ENCODE measurements at regions not wholly inside any gene's neighbourhood (a gene's known extent, or its start where the extent isn't known, plus 50 kb on each side); places are given as distances from the start of the nearest gene placed in this dataset.

DNA sequence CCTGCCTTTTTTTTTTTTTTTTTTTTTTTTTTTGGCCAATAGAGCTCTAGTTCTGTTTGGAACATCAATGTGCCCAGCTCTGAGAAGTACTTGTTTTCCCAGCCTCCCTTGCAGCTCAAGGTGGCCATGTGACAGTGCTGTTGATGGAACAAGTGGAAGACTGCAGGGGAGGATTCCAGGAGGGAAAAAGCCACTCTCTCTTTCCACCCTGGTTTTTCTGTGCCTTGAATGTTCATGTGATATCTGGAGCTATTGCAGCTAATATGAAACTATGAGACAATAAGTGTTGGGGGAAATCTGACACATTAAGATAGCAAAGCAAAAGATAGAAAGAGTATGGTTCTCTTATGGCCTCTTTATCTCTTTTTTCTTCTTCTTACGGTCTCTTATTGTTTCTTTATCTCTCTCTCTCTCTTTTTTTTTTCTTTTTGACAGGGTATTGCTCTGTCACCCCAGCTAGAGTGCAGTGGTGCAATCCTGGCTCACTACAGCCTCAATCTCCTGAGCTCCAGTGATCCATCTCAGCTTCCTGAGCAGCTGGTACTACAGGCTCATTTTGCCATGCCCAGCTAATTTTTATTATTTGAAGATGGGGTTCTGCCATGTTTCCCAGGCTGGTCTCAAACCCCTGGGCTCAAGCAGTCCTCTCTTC is 192.0 kb upstream of the LNX1 start:
- TF ChIP-seq, protein P1, sequence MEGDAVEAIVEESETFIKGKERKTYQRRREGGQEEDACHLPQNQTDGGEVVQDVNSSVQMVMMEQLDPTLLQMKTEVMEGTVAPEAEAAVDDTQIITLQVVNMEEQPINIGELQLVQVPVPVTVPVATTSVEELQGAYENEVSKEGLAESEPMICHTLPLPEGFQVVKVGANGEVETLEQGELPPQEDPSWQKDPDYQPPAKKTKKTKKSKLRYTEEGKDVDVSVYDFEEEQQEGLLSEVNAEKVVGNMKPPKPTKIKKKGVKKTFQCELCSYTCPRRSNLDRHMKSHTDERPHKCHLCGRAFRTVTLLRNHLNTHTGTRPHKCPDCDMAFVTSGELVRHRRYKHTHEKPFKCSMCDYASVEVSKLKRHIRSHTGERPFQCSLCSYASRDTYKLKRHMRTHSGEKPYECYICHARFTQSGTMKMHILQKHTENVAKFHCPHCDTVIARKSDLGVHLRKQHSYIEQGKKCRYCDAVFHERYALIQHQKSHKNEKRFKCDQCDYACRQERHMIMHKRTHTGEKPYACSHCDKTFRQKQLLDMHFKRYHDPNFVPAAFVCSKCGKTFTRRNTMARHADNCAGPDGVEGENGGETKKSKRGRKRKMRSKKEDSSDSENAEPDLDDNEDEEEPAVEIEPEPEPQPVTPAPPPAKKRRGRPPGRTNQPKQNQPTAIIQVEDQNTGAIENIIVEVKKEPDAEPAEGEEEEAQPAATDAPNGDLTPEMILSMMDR (IDR thresholded peaks at IDR 0.05) = no peak
- TF ChIP-seq POLR2A (IDR thresholded peaks at IDR 0.05) = no peak
